CD14-positive monocyte (primary cell): ENCODE measurements at regions not wholly inside any gene's neighbourhood (a gene's known extent, or its start where the extent isn't known, plus 50 kb on each side); places are given as distances from the start of the nearest gene placed in this dataset.

Experiments used
- DNase-seq, 3 donors: peaks; one replicate each; pipeline ENCODE4 v3.0.0-alpha.2; 2011 to 2022
- H2AFZ ChIP-seq: 2 replicates; pipeline ENCODE4 v1.6.0; 2012; ENCODE audit warnings: mild to moderate bottlenecking, low read depth, low read length, inconsistent platforms; ENCODE audit not compliant: insufficient read depth, poor library complexity, severe bottlenecking
- H3K27ac ChIP-seq, 2 donors: 1 replicate in 1 of 2; 2 replicates in 1 of 2; pipeline ENCODE4 v1.5.1; 2012 to 2013; ENCODE audit warnings: low read length in 2 of 2, control low read depth in 1 of 2, inconsistent platforms in 1 of 2, low read depth in 1 of 2, mild to moderate bottlenecking in 1 of 2
- H3K27me3 ChIP-seq, 2 donors: one replicate each; pipeline versions ENCODE4 v1.6.0 to v1.6.1; 2011 to 2013; ENCODE audit warnings: low read length in 2 of 2; ENCODE audit not compliant: control insufficient read depth in 2 of 2, insufficient read depth in 2 of 2
- H3K36me3 ChIP-seq, 2 donors: replicated peaks in 1 of 2; 1 replicate in 1 of 2; 2 replicates in 1 of 2; pipeline versions ENCODE4 v1.5.1 to v1.6.1; 2012 to 2013; ENCODE audit warnings: low read length in 2 of 2, control low read depth in 1 of 2, inconsistent platforms in 1 of 2, mild to moderate bottlenecking in 1 of 2; ENCODE audit not compliant: insufficient read depth in 2 of 2, control insufficient read depth in 1 of 2
- H3K4me1 ChIP-seq, 2 donors: 1 replicate in 1 of 2; 2 replicates in 1 of 2; pipeline versions ENCODE4 v1.5.1 to v1.6.1; 2012 to 2013; ENCODE audit warnings: low read length in 2 of 2, control low read depth in 1 of 2, inconsistent platforms in 1 of 2, mild to moderate bottlenecking in 1 of 2, moderate library complexity in 1 of 2; ENCODE audit not compliant: insufficient read depth in 2 of 2, control insufficient read depth in 1 of 2
- H3K4me2 ChIP-seq: replicated peaks from 2 replicates; pipeline ENCODE3; 2012; ENCODE audit warnings: low read length, moderate library complexity, mild to moderate bottlenecking; ENCODE audit not compliant: poor library complexity, severe bottlenecking; ENCODE audit errors: extremely low read depth
- H3K4me3 ChIP-seq, 3 experiments: fragments of 200-600 bp in 1 of 3; sonication (generic) in 1 of 3; replicated peaks in 1 of 3; 1 replicate in 2 of 3; 2 replicates in 1 of 3; pipeline ENCODE4 v1.5.1; 2011 to 2013; ENCODE audit warnings: low read length in 3 of 3, mild to moderate bottlenecking in 3 of 3, control low read depth in 2 of 3, low read depth in 2 of 3, inconsistent platforms in 1 of 3, moderate library complexity in 1 of 3
- H3K79me2 ChIP-seq: 2 replicates; pipeline ENCODE4 v1.6.0; 2012; ENCODE audit warnings: mild to moderate bottlenecking, control low read depth, inconsistent platforms, low read length, moderate library complexity; ENCODE audit not compliant: insufficient read depth
- H3K9ac ChIP-seq: 2 replicates; pipeline ENCODE4 v1.6.0; 2017; ENCODE audit warnings: low read length, mild to moderate bottlenecking; ENCODE audit not compliant: insufficient read depth, poor library complexity, severe bottlenecking
- H3K9me3 ChIP-seq, 2 donors: replicated peaks in 1 of 2; 1 replicate in 1 of 2; 2 replicates in 1 of 2; pipeline versions ENCODE4 v1.5.1 to v1.6.1; 2012 to 2013; ENCODE audit warnings: low read length in 2 of 2, control low read depth in 1 of 2; ENCODE audit not compliant: control insufficient read depth in 1 of 2, insufficient read depth in 1 of 2
- H4K20me1 ChIP-seq: 2 replicates; pipeline ENCODE4 v1.6.0; 2012; ENCODE audit warnings: mild to moderate bottlenecking, low read length, control low read depth, moderate library complexity; ENCODE audit not compliant: insufficient read depth
- H3K27ac Mint-ChIP-seq, 7 donors: one replicate each; pipeline ENCODE4 v1.8.0; 2020; ENCODE audit warnings: mild to moderate bottlenecking in 7 of 7, mixed read lengths in 7 of 7, moderate library complexity in 6 of 7, inconsistent platforms in 2 of 7
- H3K27me3 Mint-ChIP-seq, 3 donors: one replicate each; pipeline ENCODE4 v1.8.0; 2021 to 2022; ENCODE audit warnings: low read depth in 3 of 3, mild to moderate bottlenecking in 3 of 3, mixed read lengths in 3 of 3, moderate library complexity in 3 of 3, inconsistent platforms in 1 of 3
- H3K36me3 Mint-ChIP-seq, 2 donors: one replicate each; pipeline ENCODE4 v1.8.0; 2020; ENCODE audit warnings: mixed read lengths in 2 of 2, inconsistent platforms in 1 of 2, mild to moderate bottlenecking in 1 of 2
- H3K4me1 Mint-ChIP-seq: one replicate; pipeline ENCODE4 v1.8.0; 2020; ENCODE audit warnings: mild to moderate bottlenecking, mixed read lengths
- H3K4me3 Mint-ChIP-seq, 2 donors: one replicate each; pipeline ENCODE4 v1.8.0; 2020; ENCODE audit warnings: mild to moderate bottlenecking in 2 of 2, mixed read lengths in 2 of 2, moderate library complexity in 1 of 2
- H3K9me3 Mint-ChIP-seq, 7 donors: one replicate each; pipeline ENCODE4 v1.8.0; 2020 to 2022; ENCODE audit warnings: mixed read lengths in 7 of 7, mild to moderate bottlenecking in 6 of 7, moderate library complexity in 6 of 7, inconsistent platforms in 2 of 7
- CTCF ChIP-seq: fragments of 200-600 bp; IDR thresholded peaks from one replicate; pipeline ENCODE4 v1.8.0; 2022; ENCODE audit warnings: antibody characterized with exemption, mild to moderate bottlenecking
- WGBS: methylation state at CpG from one replicate; pipeline ENCODE4 v1.1.5; 2013; ENCODE audit warnings: missing lambda C conversion rate; ENCODE audit not compliant: insufficient coverage; 5-methylcytosine and 5-hydroxymethylcytosine counted together
- intact Hi-C, 2 donors: fragments of 100-400 bp; cut with micrococcal nuclease; formaldehyde crosslinking; loops; one replicate each; pipeline versions ENCODE4 v1.15.0 to v1.15.1; 2023

GRCh38 chr4:58465031-58465430 lies 1354.8 kb upstream of the IGFBP7 start:
- Histone ChIP-seq H3K27ac (no peak overlapping the region), H4K20me1 (no peaks in the 10 kb centered on the region), H3K36me3 (no peaks in the 10 kb centered on the region), H3K79me2 (no peaks in the 10 kb centered on the region), H3K4me2 (no peak overlapping the region), H3K27me3 (no peaks in the 10 kb centered on the region), H3K9me3 (peaks cover 9 to 27% of the 10 kb centered on the region in 2 donors), H3K4me1 (no peaks in the 10 kb centered on the region), H3K9ac (no peak overlapping the region), H2AFZ (no peak overlapping the region), H3K4me3 (no peak overlapping the region)
- Mint-ChIP-seq H3K4me1 (no peaks in the 10 kb centered on the region), H3K4me3 (no peak overlapping the region), H3K36me3 (no peaks in the 10 kb centered on the region), H3K27me3 (peaks cover 0 to 1% (median 0%) of the 10 kb centered on the region in 3 donors), H3K9me3 (peaks cover 7 to 31% (median 18%) of the 10 kb centered on the region in 7 donors), H3K27ac (no peak overlapping the region)
- no peak for DNase-seq
- intact Hi-C loops = no loop called here
- WGBS = 93% methylated on average over 13 of the region's 13 CpGs
- TF ChIP-seq CTCF = no peak

- Histone ChIP-seq H3K4me2 (no peak overlapping the region), H3K27ac (no peak overlapping the region), H3K9me3 (peaks cover 18 to 25% of the 10 kb centered on the region in 2 donors), H3K9ac (no peak overlapping the region), H3K4me1 (no peaks in the 10 kb centered on the region), H3K4me3 (no peak overlapping the region), H3K27me3 (no peaks in the 10 kb centered on the region), H3K79me2 (no peaks in the 10 kb centered on the region), H3K36me3 (no peaks in the 10 kb centered on the region), H2AFZ (no peak overlapping the region), H4K20me1 (no peaks in the 10 kb centered on the region)
- no peak overlapping the region for H3K4me3 Mint-ChIP-seq
- DNase-seq = no peak
- H3K27ac Mint-ChIP-seq = no peak overlapping the region
- 91% methylated on average over 25 of the region's 26 CpGs for WGBS
- TF ChIP-seq CTCF = no peak
- peaks cover 2 to 28% (median 18%) of the 10 kb centered on the region in 7 donors for H3K9me3 Mint-ChIP-seq
- no peaks in the 10 kb centered on the region for H3K36me3 Mint-ChIP-seq
- intact Hi-C loops = no loop called here
- no peaks in the 10 kb centered on the region for H3K4me1 Mint-ChIP-seq
- peaks cover 0 to 1% (median 0%) of the 10 kb centered on the region in 3 donors for H3K27me3 Mint-ChIP-seq
Observed at GRCh38 chr4:58456727-58457384, 1346.7 kb upstream of the IGFBP7 start.
